Right ventricle myocardium inferior (tissue), 1 donor: ENCODE measurements at regions not wholly inside any gene's neighbourhood (a gene's known extent, or its start where the extent isn't known, plus 50 kb on each side); places are given as distances from the start of the nearest gene placed in this dataset.
"Not testable (repeated sequence)": the region's sequence is repeated elsewhere in the genome, so short reads cannot be mapped to it uniquely, and the experiment has no call there.

Experiments used
- ATAC-seq: fragments of 200-7000 bp; cut with Tn5 transposase; one replicate; pipeline ENCODE4 v1.9.1; 2020; ENCODE audit warnings: mild to moderate bottlenecking, moderate library complexity
- DNase-seq: peaks from one replicate; pipeline ENCODE4 v3.0.0; 2021; ENCODE audit errors: missing footprints
- intact Hi-C: fragments of 100-400 bp; cut with DNase I; formaldehyde crosslinking; loops from one replicate; pipeline ENCODE4 v1.11.0; 2022
- donor health status: DM: no; HTN: yes; CAD: no; lungs with severe emphysema.

DNA sequence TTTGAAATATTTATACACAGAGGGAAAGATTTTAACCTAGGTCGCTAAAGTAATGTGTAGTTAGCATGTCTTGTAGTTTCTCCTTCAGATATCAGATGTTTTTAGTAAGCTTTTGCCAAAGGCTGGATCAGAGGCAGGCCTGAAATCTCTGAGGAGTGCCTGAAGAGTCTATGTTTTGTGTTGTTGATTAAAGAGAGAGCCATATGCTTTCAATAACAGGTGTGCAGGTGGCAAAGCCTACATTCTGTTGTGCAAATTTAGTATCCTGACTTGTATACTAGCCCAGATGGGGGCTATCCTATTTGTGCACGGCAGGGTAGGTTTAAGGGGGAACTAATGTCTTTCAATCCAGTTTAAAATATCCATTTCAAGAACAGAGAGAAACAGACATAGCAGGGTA lies 167.1 kb upstream of the ATXN1 start:
- no peak for ATAC-seq
- intact Hi-C loops, result no loop called here
- DNase-seq, result no peak

DNA sequence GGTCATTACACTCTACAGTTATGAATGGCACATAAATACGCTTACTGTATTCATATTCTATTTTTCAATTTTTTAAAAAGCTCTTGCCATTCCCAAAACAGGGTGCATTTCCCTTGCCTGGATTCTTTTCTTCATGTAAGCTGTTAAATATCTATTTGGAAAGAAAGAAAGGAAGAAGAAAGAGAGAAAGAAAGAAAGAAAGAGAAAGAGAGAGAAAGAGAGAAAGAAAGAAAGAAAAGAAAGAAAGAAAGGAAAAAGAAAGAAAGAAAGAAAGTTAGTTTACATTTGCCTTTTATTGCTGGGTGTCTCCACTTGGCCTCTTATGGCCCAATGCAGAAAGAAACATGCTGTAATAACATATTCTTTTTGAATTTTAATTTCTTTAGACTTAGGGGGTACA lies 165.9 kb upstream of the ATXN1 start:
- DNase-seq (no peak), ATAC-seq (no peak)
- intact Hi-C loops, result no loop called here

DNA sequence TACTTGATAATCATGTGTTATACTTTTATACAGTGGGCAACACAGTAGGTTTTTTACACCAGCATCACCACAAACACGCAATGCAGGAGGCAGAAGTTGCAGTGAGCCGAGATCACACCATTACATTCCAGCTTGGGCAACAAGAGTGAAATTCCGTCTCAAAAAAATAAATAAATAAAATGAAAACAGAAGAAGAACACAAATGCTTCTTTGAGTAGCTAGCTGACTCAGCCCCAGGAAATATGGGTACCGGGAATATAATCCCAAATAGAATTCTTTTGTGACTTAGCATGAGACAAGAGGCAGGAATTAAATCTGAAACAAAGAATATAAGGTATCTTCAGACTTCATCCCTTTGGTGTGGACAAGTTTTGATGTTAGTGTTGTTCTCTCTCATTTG lies 164.2 kb upstream of the ATXN1 start:
- no peak for ATAC-seq
- no peak for DNase-seq
- intact Hi-C loops, result no loop called here

DNA sequence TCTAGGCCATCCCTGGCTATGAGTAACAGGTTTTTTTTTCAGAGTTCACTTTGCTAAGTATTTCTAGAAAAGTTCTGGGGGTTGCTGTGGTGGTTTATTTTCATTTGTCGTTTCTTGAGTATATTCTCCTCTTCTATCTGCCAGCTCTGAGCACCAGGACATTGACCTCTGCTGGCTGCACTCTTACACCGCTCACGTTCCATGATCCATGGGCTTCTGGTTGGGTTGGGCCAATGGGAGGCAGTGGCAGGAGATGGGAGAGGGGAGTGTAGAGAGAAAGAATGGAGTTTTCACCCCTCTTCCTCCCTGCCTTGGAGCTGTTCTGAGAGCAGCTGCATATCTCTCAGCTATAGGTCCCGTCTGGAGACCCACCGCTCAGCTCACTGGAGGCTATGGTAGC lies 161.0 kb upstream of the ATXN1 start:
- DNase-seq, result no peak

DNA sequence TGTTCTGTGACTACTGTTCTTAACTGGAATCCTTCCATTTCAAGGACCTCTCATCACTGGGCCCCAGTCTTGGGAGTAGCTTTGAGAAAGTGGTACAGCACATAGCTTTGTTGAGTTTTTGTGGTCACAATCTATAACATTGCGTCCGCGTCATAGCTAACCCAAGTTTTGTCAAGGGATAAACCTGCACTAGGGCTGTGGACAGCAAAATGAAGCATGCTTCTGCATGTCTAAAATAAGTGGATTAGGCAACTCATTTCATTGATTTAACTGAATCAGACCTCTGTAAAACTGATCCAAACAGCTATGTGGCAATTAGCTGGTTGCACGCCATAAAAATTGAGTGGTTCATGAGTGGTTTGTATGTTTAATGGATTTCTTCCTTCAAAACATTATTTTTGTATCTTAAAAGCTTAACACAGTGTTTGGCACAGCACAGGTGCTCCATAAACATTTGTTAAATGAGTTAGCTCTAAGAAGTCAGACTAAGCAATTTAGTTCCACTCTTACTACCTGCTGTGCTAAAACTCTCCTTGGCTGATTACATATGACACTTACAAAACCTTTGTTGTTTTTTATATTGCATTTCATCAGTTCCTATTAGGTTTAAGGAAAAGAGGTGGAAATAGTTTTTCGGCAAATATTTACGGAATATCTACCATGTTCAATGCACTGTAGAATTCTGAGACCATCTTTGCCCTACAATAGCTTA lies 160.3 kb upstream of the ATXN1 start:
- intact Hi-C loops, result no loop called here
- no peak for DNase-seq
- no peak for ATAC-seq

More for the DNA sequence above, 161.0 kb upstream of the ATXN1 start:
- no peak for ATAC-seq
- intact Hi-C loops, result no loop called here

DNA sequence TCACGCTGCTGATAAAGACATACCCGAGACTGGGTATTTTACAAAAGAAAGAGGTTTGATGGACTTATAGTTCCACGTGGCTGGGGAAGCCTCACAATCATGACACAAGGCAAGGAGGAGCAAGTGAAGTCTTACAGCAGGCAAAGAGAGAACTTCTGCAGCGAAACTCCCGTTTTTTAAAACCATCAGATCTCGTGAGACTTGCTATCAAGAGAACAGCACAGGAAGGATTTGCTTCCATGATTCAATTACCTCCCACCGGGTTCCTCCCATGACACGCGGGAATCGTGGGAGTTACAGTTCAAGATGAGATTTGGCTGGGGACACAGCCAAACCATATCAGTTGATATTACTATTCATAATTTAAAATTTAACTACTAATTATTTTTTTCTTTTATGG lies 157.3 kb upstream of the ATXN1 start:
- intact Hi-C loops, result no loop called here
- ATAC-seq (no peak), DNase-seq (no peak)

DNA sequence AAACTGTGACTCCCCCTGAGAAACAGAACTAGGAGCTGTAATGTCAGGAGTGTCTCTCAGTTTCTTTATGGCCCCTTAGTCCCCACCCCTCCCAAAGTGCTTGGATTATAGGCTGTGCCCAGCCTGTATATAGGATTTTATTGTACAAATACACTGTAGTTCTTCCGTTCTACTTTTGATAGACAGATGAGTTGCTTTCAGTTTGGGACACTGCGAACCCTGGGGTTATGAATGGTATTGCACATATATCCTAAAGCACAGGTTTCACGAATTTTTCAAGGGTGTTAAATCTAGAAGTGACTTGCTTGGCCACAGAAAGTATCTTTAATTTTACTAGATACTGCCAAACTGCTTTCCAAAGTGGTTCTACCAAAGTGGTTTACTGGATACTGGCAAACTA lies 152.9 kb upstream of the ATXN1 start:
- intact Hi-C loops, result no loop called here
- ATAC-seq (no peak), DNase-seq (no peak)

DNA sequence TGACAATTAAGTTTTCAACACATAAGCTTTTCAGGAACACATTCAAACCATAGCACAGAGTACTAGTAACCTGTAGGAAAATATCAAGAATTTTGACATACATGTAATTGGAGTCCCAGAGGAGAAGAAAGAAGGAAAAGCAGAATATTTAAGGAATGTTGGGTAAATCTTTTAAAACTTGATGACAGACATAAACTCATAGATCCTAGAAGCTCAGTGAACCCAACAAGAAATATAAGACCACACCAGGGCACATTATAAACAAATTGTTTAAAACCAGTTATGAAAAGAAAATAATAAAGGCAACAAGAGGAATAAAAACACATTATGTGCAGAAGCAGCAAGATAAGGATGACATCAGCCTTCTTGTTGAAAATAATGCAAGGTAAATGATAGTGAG lies 151.5 kb upstream of the ATXN1 start:
- DNase-seq, result no peak
- ATAC-seq, result no peak
- intact Hi-C loops, result no loop called here

DNA sequence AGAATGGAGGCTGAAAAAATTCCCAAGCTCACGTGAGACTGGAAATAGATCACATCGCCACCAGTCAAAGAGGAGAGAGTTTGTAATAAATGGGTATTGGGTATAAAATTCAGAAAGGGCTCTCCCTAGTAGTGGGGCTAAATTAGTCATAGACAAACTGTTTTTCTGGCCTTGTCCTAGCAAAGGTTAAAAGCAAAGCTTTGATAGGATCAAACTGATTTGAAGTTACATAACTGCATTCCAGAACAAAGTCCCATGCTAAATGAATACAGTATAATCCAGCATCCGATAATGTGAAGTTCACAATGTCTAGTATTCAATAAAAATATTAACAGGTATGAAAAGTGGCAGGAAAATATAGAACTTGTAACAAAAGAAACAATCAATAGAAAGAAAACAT lies 149.8 kb upstream of the ATXN1 start:
- intact Hi-C loops, result no loop called here
- no peak for DNase-seq
- no peak for ATAC-seq

DNA sequence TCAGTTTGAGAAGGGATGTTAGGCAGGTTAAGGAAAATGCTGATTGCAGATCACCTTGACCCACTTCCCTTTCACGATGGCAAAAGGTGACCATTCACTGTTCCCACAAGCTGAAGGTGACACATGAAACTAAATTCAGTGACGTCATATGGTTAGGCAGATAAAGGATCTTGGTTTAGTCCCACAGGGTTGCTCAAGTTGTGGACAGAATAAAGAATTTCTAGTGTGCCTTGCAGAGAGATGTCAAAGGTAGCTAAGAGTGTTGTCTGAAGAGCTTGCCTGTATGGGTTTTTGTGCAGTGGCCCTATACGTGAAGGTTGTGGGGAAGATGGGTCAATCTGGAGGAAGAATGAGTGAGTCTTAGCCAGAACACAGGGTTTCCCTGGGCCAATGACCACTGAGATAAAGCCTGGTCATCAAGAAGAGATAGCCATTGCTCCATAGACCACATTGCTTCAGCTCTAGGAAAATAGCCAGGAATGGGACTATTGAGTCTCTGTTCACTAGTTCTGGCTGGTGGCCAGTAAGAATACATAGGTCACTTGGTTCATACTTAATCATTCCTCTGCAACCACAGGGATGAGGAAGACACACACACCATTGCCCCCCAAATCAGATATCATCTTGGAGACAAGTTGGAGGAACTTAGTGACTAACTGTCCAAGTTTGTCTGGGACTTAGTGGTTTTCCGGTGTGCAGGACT lies 148.5 kb upstream of the ATXN1 start:
- DNase-seq, result no peak
- no peak for ATAC-seq
- intact Hi-C loops, result no loop called here

DNA sequence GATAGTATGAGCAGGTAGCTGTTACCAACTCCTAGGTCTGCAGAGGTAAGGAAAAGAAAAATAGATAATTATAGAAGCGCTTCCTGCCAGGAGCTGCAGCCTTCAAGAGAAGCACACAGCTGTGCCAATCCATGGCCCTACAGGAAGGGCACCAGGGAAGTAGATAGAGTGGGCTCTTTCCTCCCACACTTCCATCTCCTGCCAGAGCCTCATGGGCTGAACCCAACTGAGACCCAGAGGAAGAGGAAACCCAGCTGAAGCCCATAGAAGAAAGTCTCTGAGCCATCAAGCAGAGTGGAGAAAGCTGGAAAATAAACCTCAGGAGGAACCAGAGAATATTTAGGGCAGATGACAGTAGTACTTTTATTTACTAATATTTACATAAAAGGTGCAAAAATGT lies 146.7 kb upstream of the ATXN1 start:
- intact Hi-C loops, result no loop called here

DNA sequence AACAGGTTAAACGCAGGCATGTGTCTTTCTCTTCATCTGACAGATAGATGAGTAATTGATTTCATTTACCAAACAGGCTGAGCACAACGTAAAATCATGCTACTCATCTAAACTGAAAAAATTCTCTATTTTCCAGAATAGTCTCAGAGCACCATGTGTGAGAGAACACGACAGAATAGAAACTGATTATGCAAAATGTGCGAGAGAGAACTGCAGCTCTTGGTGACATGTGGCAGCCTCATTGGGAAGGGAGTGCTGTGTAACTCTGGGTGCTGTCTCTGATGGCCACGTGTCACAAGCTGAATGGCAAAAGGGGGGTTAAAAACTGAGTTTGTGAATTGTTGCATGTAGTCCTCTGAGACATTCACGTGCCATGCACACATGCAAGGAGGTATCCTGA lies 143.7 kb upstream of the ATXN1 start:
- intact Hi-C loops, result no loop called here
- no peak for DNase-seq
- no peak for ATAC-seq

More for the DNA sequence above, 146.7 kb upstream of the ATXN1 start:
- ATAC-seq (no peak), DNase-seq (no peak)

DNA sequence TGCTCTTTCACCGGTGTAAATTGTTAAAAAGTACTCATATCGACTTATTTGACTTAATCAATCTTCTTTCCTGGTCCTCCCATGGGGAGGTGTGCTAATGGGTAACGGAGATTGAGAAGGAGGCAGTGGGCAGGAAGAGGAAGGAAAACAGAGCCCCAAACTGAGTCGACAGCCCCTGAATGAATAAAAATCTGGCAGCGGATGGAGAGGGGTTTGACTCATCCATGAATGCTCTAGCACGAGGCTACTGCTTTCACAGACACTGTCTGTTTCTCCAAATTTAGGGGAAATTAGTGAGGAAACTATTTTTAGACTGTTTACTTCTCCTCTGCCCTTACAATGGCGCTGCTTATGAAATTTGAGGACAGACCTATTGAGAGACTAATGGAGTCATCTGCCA lies 142.2 kb upstream of the ATXN1 start:
- no peak for ATAC-seq

DNA sequence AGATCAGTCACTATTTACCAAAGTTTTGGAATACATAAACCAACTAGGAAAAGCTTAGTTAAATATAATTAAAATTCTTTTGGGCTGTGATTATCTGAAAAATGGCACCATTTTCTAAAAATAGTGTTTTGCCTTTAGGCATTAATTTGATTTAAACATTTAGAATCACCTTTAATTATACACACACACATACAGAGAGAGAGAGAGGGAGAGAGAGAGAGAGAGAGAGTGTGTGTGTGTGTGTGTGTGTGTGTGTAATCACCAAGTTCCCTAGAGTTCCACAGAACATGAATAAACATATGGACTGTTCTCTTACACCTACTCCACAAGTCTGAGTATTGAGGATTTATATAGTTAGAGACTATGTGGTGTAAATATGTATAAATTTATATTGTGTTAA lies 141.2 kb upstream of the ATXN1 start:
- no peak for DNase-seq
- ATAC-seq, result no peak
- intact Hi-C loops, result no loop called here

More for the DNA sequence above, 142.2 kb upstream of the ATXN1 start:
- intact Hi-C loops, result no loop called here
- no peak for DNase-seq

DNA sequence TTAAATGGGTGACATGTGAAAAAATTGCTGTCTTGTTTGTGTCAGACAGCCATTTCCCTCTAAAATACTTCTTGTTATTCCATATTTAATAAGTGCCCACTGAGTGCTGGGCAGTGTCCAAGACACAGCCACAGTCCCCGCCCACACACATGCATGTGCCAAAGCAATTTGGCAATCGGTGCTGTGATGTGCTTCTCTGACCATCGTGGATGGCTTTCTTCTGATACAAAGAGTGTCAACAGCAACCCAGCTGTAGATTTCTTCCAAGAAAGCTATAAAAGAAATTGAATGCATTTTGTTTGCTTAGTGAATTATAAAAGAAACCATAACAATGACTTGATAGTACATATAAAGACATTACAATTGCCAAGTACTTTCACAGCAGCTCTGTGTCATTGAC lies 140.5 kb upstream of the ATXN1 start:
- ATAC-seq (peak; percentile 69), DNase-seq (peak; percentile 75)
- intact Hi-C loops, result no loop called here

DNA sequence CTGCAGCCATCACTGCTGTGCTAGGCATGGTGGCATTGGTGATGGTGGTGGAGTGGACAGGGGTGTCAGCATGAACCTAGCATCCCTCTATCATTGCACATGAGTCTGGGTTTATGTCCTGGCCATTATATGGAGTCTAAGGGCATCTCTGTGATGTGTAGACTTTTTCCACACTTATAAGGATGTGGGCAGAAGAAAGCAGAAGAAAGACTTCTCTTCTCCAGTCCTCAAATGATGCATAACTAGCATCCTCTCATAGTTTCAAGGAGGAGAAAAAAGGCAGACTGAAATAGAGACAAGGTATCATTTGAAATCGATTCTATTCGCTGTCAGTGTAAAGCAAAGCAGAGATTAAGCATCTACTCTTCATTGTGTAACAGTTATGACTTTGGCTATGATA lies 140.0 kb upstream of the ATXN1 start:
- intact Hi-C loops, result no loop called here
- DNase-seq (no peak), ATAC-seq (no peak)

DNA sequence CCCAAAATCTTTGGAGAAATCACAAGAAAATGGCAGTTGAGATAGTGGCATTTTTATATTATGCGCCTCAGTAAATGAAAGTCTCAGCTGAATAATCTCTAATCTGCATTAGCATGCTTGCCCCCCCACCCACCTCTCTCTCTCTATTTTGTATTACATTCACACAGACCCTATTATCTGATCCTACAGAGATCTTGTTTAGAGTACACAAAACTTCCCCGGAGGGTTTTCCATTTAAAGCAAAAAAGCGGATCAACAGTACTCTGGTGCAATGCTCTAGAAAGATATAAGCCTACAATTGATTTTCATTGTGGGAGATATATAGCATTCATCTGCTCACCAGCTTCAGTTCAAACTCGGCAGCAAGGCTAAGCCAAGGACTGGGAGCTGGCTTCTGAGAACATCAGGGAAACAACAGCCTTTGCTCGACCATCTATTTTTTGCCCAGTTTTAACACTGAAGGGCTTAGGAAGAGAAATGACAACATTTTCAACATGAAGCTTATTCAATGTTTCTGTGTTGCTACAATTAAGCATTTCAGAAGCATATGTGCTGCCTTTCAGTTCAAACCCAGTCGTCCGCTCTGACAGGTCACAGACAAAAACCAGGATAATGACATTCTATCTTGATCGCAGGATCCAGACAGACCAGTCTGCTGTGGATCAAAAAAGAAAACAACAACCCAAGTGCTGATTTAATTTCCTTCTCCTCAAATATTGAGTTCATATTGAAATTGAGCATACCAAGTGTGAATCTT lies 137.6 kb upstream of the ATXN1 start:
- DNase-seq (no peak), ATAC-seq (no peak)
- intact Hi-C loops, result no loop called here

DNA sequence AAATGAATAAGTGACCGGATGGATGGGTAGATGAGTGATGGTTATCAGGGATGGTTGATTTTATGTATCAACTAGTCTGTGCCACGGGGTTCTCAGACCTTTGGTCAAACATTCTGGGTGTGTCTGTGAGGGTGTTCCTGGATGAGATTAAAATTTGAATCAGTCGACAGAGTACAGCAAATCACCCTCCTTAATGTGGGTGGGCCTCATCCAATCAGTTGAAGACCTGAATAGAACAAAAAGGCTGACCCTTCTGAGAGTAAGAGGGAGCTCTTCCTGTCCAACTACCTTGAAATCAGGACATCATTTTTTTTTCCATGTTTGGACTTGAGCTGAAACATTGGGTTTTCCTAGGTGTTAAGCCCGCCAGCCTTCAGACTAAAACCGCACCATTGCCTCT lies 136.4 kb upstream of the ATXN1 start:
- intact Hi-C loops, result no loop called here
- DNase-seq (no peak), ATAC-seq (no peak)

DNA sequence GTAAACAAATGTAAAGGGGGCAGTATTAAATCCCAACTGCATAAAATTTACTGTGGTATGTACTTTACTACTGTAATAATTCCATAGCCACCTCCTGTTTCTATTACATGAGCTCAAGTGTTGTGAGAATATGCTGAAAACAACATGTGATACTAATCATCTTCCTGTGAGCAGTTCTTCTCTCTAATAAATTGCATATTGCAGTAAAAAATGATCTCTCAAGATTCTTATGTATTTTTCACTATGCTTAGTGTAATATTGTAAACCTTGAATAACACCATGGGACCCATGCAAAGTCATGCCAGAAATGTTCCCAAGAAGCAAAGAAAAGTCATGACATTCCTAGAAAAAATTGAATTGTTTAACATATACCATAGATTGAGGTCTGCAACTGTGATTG lies 133.0 kb upstream of the ATXN1 start:
- DNase-seq, result no peak

DNA sequence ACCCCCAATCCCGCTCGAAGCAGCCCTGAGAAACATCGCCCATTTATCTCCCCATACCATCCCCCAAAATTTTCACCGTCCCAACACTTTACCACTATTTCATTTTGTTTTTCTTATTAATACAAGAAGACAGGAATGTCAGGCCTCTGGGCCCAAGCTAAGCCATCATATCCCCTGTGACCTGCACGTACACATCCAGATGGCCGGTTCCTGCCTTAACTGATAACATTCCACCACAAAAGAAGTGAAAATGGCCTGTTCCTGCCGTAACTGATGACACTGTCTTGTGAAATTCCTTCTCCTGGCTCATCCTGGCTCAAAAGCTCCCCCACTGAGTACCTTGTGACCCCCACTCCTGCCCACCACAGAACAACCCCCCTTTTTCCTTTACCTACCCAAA lies 129.8 kb upstream of the ATXN1 start:
- DNase-seq, intact Hi-C loops, ATAC-seq: not testable (repeated sequence)

More for the DNA sequence above, 133.0 kb upstream of the ATXN1 start:
- no peak for ATAC-seq
- intact Hi-C loops, result no loop called here
